Liver (tissue), 3 donors: ENCODE measurements at regions not wholly inside any gene's neighbourhood (a gene's known extent, or its start where the extent isn't known, plus 50 kb on each side); places are given as distances from the start of the nearest gene placed in this dataset.

Experiments used
- ATF3 ChIP-seq: IDR thresholded peaks from 2 replicates; pipeline ENCODE4 v1.6.1; 2016; ENCODE audit warnings: antibody characterized with exemption
- CTCF ChIP-seq: fragments of 150-350 bp; IDR thresholded peaks from 2 replicates; pipeline ENCODE4 v1.5.1; 2017; ENCODE audit warnings: improper control_type of control experiment, low read depth, low read length; ENCODE audit not compliant: missing input control
- EGR1 ChIP-seq, 2 donors: IDR thresholded peaks; 2 replicates each; pipeline ENCODE4 v1.6.1; 2016 to 2018; ENCODE audit warnings: antibody characterized with exemption in 2 of 2, low read depth in 2 of 2
- FOXA1 ChIP-seq: IDR thresholded peaks from 2 replicates; pipeline ENCODE4 v1.6.1; 2016; ENCODE audit warnings: antibody characterized with exemption
- MAX ChIP-seq: IDR thresholded peaks from 2 replicates; pipeline ENCODE4 v1.6.1; 2016; ENCODE audit warnings: antibody characterized with exemption
- RAD21 ChIP-seq, 2 donors: IDR thresholded peaks; 2 replicates each; pipeline ENCODE4 v1.6.1; 2016; ENCODE audit warnings: antibody characterized with exemption in 2 of 2, mild to moderate bottlenecking in 2 of 2
- REST ChIP-seq: IDR thresholded peaks from 2 replicates; pipeline ENCODE4 v1.6.1; 2016; ENCODE audit warnings: antibody characterized with exemption, mild to moderate bottlenecking
- TAF1 ChIP-seq: conservative IDR thresholded peaks from 2 replicates; pipeline ENCODE4 v1.6.1; 2016; ENCODE audit warnings: antibody characterized with exemption, mild to moderate bottlenecking
- YY1 ChIP-seq: IDR thresholded peaks from 2 replicates; pipeline ENCODE4 v1.6.1; 2016; ENCODE audit warnings: antibody characterized with exemption, mild to moderate bottlenecking
- ZBTB33 ChIP-seq: IDR thresholded peaks from 2 replicates; pipeline ENCODE4 v1.6.1; 2016; ENCODE audit warnings: antibody characterized with exemption
- donor health status: healthy.
- donor health status: healthy.

GRCh38 chr2:80700961-80701360 lies 396.4 kb upstream of the LRRTM1 start:
- TF ChIP-seq CTCF (no peak), FOXA1 (no peak), EGR1 (IDR thresholded peaks at IDR 0.05; ENCODE audit: low read depth in 2 of 2) (no peak), REST (no peak), YY1 (no peak), ATF3 (no peak), MAX (no peak), RAD21 (IDR thresholded peaks at IDR 0.05) (no peak), ZBTB33 (no peak), TAF1 (no peak)
